ENCODE measurements at regions not wholly inside any gene's neighbourhood (a gene's known extent, or its start where the extent isn't known, plus 50 kb on each side); places are given as distances from the start of the nearest gene placed in this dataset.

DNA sequence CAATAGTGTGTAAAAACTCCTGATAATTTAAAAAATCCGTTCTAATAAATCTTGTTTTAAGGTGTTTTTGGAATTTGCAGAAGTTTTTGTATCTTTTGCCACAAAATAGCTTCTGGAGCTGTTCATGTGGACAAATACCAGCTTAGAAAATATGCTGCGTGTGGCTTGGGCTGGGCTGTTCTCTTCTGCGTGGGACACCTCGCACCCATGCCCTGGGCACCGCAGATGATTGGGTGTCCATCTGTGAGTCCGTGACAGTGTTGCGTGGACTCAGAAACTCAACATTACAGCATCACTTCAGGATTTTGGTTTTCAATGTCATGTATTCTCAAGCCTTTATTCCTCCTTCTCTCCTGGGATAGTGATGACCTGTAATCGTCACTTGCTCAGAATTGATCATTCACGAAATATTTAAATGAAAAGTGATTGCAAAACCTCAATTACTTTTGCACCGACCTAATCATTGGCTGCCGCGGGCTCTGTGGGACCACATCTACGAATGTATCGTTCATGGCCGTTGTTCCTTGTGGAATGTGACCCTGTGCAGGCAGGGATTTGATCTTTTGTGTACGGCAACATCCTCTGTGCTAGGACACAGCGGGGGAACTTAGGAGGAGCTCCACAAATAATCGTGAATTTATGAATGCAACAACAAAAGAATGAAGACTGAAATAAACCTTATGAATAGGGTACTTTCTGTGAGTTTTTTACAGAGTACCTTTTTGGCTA is 210.3 kb upstream of the FOXF1 start:
- TF ChIP-seq PAX5 (IDR thresholded peaks at IDR 0.05; ENCODE audit: insufficient read depth, low read length, severe bottlenecking) (no peak), POLR2AphosphoS5 (IDR thresholded peaks at IDR 0.05; ENCODE audit: low read depth, low read length) (no peak), TAF1 (IDR thresholded peaks at IDR 0.05; ENCODE audit: low read depth, low read length) (no peak)
